Heart left ventricle (tissue), 16 donors: ENCODE measurements at regions not wholly inside any gene's neighbourhood (a gene's known extent, or its start where the extent isn't known, plus 50 kb on each side); places are given as distances from the start of the nearest gene placed in this dataset.

Experiments
- ATAC-seq, 4 donors: fragments of 200-7000 bp; cut with Tn5 transposase; one replicate each; pipeline ENCODE4 v1.9.1; 2020 to 2022; ENCODE audit warnings: moderate library complexity in 4 of 4, mild to moderate bottlenecking in 3 of 4, moderate number of reproducible peaks in 1 of 4
- DNase-seq, 5 donors: peaks; one replicate each; pipeline ENCODE4 v3.0.0-alpha.2; 2020
- H3K27ac ChIP-seq, 12 donors: fragments of 200-600 bp; sonication (generic) in 4 of 12; one replicate each; pipeline versions ENCODE4 v1.5.0 to v1.8.0; 2016 to 2022; ENCODE audit warnings: mild to moderate bottlenecking in 2 of 12
- H3K27me3 ChIP-seq, 9 donors: fragments of 200-600 bp; sonication (generic) in 2 of 9; one replicate each; pipeline versions ENCODE4 v1.5.1 to v1.8.0; 2016 to 2022; ENCODE audit warnings: mild to moderate bottlenecking in 3 of 9
- H3K36me3 ChIP-seq, 9 donors: fragments of 200-600 bp; sonication (generic) in 2 of 9; one replicate each; pipeline versions ENCODE4 v1.5.0 to v1.8.0; 2018 to 2022; ENCODE audit warnings: mild to moderate bottlenecking in 2 of 9
- H3K4me1 ChIP-seq, 12 donors: fragments of 200-600 bp; sonication (generic) in 4 of 12; one replicate each; pipeline versions ENCODE4 v1.5.0 to v1.8.0; 2016 to 2022; ENCODE audit warnings: mild to moderate bottlenecking in 3 of 12
- H3K4me3 ChIP-seq, 12 donors: fragments of 200-600 bp; sonication (generic) in 4 of 12; one replicate each; pipeline versions ENCODE4 v1.5.0 to v1.8.0; 2017 to 2022; ENCODE audit warnings: mild to moderate bottlenecking in 9 of 12, moderate library complexity in 4 of 12
- H3K9me3 ChIP-seq, 12 donors: fragments of 200-600 bp; sonication (generic) in 4 of 12; one replicate each; pipeline versions ENCODE4 v1.5.0 to v1.8.0; 2016 to 2022; ENCODE audit warnings: mild to moderate bottlenecking in 1 of 12
- CTCF ChIP-seq, 12 donors: fragments of 200-600 bp; sonication (generic) in 4 of 12; IDR thresholded peaks; one replicate each; pipeline versions ENCODE4 v1.5.0 to v1.8.0; 2018 to 2022; ENCODE audit warnings: antibody characterized with exemption in 12 of 12, mild to moderate bottlenecking in 5 of 12
- POLR2A ChIP-seq, 2 donors: fragments of 450-650 bp; IDR thresholded peaks; one replicate each; pipeline ENCODE4 v1.6.1; 2017; ENCODE audit warnings: antibody characterized with exemption in 2 of 2, mild to moderate bottlenecking in 2 of 2, moderate library complexity in 2 of 2
- WGBS, 4 donors: extraction: QIAGEN DNeasy Blood & Tissue Kit in 2 of 4; methylation state at CpG; one replicate each; pipeline versions ENCODE4 v1.1.5 to v1.1.7; 2013 to 2018; 5-methylcytosine and 5-hydroxymethylcytosine counted together
- intact Hi-C, 10 donors: fragments of 100-400 bp; cut with DNase I; formaldehyde crosslinking; loops; one replicate each; pipeline versions ENCODE4 v1.11.1 to v1.14.2; 2022
- donor health status: ischemic (EF 13 %, LVEDD 7.1; RV severe dilation, severe dysfunction).
- donor health status: healthy with polysubstance abuse.
- donor health status: DM: no; HTN: yes; CAD: no.
- donor health status: DM: no; HTN: no; CAD: no.
- donor health status: ischemic (EF 25% LVEDD 6.9; RV normal size, moderate dysfunction).
- donor health status: ischemic (EF 25% LVEDD 5.7; RV mildly dilated, moderate dysfunction).
- donor health status: healthy.
- donor health status: DM: yes; HTN: yes; CAD: no.
- donor health status: ischemic (EF 35%, LVEDD 5.7; RV mildly dilated, moderate dysfunction).
- donor health status: nonischemic (EF 11% LVEDD 7.7; RV severe dilation, severe dysfunction).
- donor health status: DM: yes; HTN: yes; CAD: no.
- donor health status: PGD.
- donor health status: ischemic (EF 29% LVEDD 5.4; RV normal size, mild dysfunction).
- donor health status: nonischemic (EF 23%, LVEDD 6.1; RV moderate dilation, normal function).

- H3K4me3 ChIP-seq = no peak overlapping the region
- intact Hi-C loops = no loop called here
Measured at GRCh38 chr11:27192184-27192583, 151.6 kb downstream of the BBOX1 start.

GRCh38 chr11:27191639-27192038, 151.0 kb downstream of the BBOX1 start:
- TF ChIP-seq CTCF (IDR thresholded peaks at IDR 0.05) (no peak), POLR2A (IDR thresholded peaks at IDR 0.05) (no peak)
- WGBS, 4 donors = 94 to 98% (median 95%) methylated on average over 2 of the region's 2 CpGs
- no peak overlapping the region for H3K27ac ChIP-seq
- H3K9me3 ChIP-seq = peaks cover 0 to under 1% (median 0%) of the 10 kb centered on the region in 12 donors
- ATAC-seq = no peak
- H3K36me3 ChIP-seq = no peaks in the 10 kb centered on the region
- H3K4me1 ChIP-seq = peaks cover 0 to 6% (median 0%) of the 10 kb centered on the region in 12 donors
- intact Hi-C loops = no loop called here
- no peak overlapping the region for H3K4me3 ChIP-seq
- H3K27me3 ChIP-seq = no peaks in the 10 kb centered on the region
- no peak for DNase-seq

More at GRCh38 chr11:27192184-27192583, 151.6 kb downstream of the BBOX1 start:
- Histone ChIP-seq H3K36me3 (no peaks in the 10 kb centered on the region), H3K27ac (no peak overlapping the region), H3K9me3 (no peaks in the 10 kb centered on the region), H3K4me1 (peaks cover 0 to 6% (median 0%) of the 10 kb centered on the region in 12 donors), H3K27me3 (no peaks in the 10 kb centered on the region)
- TF ChIP-seq CTCF (IDR thresholded peaks at IDR 0.05) = no peak
- no peak for TF ChIP-seq POLR2A (IDR thresholded peaks at IDR 0.05)
- no peak for ATAC-seq
- WGBS, 4 donors = 73 to 83% (median 80%) methylated on average over 4 of the region's 4 CpGs
- DNase-seq = no peak

- intact Hi-C loops = loop anchor here in 7 of 10 donors (5.0 to 10.0 kb wide), 5 partner anchors 104 to 289 kb away; partner anchors contain the start of gene CCDC34 (in 1 of the 7)
- H3K36me3 ChIP-seq = no peaks in the 10 kb centered on the region
- ATAC-seq (no peak), DNase-seq (no peak)
- no peaks in the 10 kb centered on the region for H3K27me3 ChIP-seq
- H3K27ac ChIP-seq = no peak overlapping the region
- WGBS, 4 donors = 46 to 56% (median 50%) methylated on average over 5 of the region's 5 CpGs
- TF ChIP-seq CTCF (IDR thresholded peaks at IDR 0.05) = no peak
- no peak for TF ChIP-seq POLR2A (IDR thresholded peaks at IDR 0.05)
- peaks cover 0 to 6% (median 0%) of the 10 kb centered on the region in 12 donors for H3K4me1 ChIP-seq
- no peak overlapping the region for H3K4me3 ChIP-seq
- H3K9me3 ChIP-seq = peaks cover 0 to 10% (median 0%) of the 10 kb centered on the region in 12 donors
Measured at GRCh38 chr11:27188696-27189095, 148.1 kb downstream of the BBOX1 start.

- H3K27me3 ChIP-seq = peaks cover 0 to 5% (median 0%) of the 10 kb centered on the region in 9 donors
- peaks cover 0 to 10% (median 0%) of the 10 kb centered on the region in 12 donors for H3K9me3 ChIP-seq
- H3K4me1 ChIP-seq = peaks cover 0 to 6% (median 0%) of the 10 kb centered on the region in 12 donors
- intact Hi-C loops = loop anchor here in 7 of 10 donors (5.0 to 10.0 kb wide), 5 partner anchors 104 to 289 kb away; partner anchors contain the start of gene CCDC34 (in 1 of the 7)
- no peaks in the 10 kb centered on the region for H3K36me3 ChIP-seq
- no peak overlapping the region for H3K4me3 ChIP-seq
- DNase-seq (no peak), ATAC-seq (no peak)
- H3K27ac ChIP-seq = no peak overlapping the region
- WGBS, 4 donors = 60 to 69% (median 67%) methylated on average over 5 of the region's 5 CpGs
- TF ChIP-seq CTCF (IDR thresholded peaks at IDR 0.05) (no peak), POLR2A (IDR thresholded peaks at IDR 0.05) (no peak)
Measured at GRCh38 chr11:27187848-27188621, 147.4 kb downstream of the BBOX1 start.
